DND-41 (cell line): ENCODE measurements at regions not wholly inside any gene's neighbourhood (a gene's known extent, or its start where the extent isn't known, plus 50 kb on each side); places are given as distances from the start of the nearest gene placed in this dataset.

Experiments
- EZH2 ChIP-seq: IDR thresholded peaks from 3 replicates; pipeline ENCODE4 v1.6.1; 2012; ENCODE audit warnings: borderline replicate concordance, low read depth, mild to moderate bottlenecking, moderate library complexity, low read length, inconsistent platforms; ENCODE audit not compliant: severe bottlenecking
- TF ChIP-seq, protein P1 (sequence below): IDR thresholded peaks from 2 replicates; pipeline ENCODE4 v1.5.1; 2012; ENCODE audit warnings: borderline replicate concordance, low read length, moderate library complexity, mild to moderate bottlenecking; ENCODE audit not compliant: poor library complexity, severe bottlenecking; ENCODE audit errors: extremely low read depth

GRCh38 chr6:139882234-139882633 is 507.8 kb upstream of the CITED2 start:
- TF ChIP-seq EZH2, result no peak
- TF ChIP-seq, protein P1, sequence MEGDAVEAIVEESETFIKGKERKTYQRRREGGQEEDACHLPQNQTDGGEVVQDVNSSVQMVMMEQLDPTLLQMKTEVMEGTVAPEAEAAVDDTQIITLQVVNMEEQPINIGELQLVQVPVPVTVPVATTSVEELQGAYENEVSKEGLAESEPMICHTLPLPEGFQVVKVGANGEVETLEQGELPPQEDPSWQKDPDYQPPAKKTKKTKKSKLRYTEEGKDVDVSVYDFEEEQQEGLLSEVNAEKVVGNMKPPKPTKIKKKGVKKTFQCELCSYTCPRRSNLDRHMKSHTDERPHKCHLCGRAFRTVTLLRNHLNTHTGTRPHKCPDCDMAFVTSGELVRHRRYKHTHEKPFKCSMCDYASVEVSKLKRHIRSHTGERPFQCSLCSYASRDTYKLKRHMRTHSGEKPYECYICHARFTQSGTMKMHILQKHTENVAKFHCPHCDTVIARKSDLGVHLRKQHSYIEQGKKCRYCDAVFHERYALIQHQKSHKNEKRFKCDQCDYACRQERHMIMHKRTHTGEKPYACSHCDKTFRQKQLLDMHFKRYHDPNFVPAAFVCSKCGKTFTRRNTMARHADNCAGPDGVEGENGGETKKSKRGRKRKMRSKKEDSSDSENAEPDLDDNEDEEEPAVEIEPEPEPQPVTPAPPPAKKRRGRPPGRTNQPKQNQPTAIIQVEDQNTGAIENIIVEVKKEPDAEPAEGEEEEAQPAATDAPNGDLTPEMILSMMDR, result no peak
